Left forelimb (tissue), 1 donor: ENCODE measurements at regions not wholly inside any gene's neighbourhood (a gene's known extent, or its start where the extent isn't known, plus 50 kb on each side); places are given as distances from the start of the nearest gene placed in this dataset.
"Not testable (repeated sequence)": the region's sequence is repeated elsewhere in the genome, so short reads cannot be mapped to it uniquely, and the experiment has no call there.

ENCODE experiments used
- DNase-seq: peaks from one replicate; pipeline ENCODE4 v3.0.0-alpha.2; 2018; ENCODE audit warnings: low spot score

DNA sequence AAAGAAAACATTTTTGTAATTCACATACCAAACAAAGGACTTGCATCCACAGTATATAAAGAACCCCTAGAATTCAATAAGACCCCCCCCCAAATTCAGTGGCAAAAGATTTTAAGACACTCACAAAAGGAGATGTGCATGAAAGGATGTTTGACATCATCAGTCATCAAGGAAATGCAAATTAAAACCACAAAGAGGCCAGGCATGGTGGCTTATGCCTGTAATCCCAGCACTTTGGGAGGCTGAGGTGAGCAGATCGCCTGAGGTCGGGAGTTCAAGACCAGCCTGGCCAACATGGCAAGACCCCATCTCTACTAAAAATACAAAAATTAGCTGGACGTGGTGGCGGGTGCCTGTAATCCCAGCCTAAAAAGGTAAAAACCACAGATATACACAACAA, 61.3 kb downstream of the AIPL1 start:
- DNase-seq, result not testable (repeated sequence)

DNA sequence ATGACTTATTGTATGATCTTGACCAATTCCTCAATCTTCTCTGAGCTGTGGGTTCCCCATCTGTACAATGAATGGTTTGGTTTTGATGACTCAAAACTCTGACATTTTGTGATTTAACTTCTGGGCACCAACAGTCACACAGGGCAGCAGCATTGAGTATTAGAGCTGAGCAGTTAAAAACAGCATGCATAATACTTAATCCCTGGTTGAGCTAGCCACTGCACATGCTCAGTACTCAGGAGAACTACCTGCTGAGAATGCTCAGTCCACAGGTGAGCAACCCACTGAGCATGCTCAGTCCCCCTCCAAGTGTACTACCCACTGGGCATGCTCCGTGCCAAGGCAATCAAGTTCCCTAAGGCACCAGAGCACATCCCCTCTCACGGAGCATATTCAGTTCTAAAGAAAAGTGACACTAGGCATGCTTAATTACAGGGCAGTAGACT, 68.7 kb downstream of the AIPL1 start:
- DNase-seq, result no peak

DNA sequence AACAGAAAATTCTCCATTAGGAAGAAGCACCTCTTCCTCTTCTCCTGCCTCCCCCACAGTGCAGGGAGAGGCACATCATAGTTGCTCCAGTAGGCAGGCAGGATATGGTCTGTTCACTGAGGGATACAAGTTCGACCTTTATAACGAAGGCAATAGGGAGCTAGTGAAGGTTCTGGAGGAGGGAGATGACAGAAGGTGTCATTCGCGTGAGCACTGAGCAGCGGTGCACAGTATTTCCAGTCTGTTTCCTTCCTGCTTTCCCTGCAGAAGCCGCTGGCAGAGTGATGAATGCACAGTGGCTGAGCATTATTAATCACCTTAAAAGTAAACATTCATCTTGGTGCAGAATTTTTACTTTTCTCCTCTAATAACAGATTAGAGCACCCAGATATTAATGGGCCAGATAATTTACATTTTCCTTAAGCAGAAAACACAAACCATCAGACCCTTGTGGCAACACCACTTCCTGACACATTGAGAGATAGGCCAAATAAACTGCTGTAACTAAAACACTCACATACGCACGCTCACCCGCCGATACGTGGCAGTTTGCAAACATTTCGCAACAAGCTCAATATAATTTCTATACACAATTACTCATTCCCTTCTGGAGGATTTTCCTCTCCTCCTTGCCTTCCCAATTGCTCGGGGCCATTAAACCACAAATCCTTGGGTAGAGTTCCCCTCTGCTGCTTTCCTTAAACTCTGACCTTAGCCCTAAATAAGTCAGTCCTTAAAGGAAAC, 69.5 kb downstream of the AIPL1 start:
- no peak for DNase-seq

DNA sequence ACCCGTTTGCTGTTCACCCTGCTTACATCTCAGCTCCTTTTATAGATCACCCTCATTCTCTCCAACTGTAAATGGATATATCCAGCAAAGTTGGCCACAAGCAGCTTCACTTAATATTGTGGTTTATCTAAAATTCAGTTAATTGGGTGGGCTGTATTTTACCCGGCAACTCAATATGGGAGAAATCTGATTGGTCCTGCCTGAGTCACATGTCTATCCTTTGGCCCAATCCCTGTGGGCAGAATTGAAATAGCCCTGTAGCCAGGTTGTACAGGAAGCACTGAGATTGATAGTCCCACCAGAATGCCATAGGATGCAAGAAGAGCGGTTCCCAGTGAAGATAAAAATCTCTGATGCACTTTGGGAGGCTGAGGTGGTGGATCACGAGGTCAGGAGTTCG, 73.2 kb downstream of the AIPL1 start:
- no peak for DNase-seq

DNA sequence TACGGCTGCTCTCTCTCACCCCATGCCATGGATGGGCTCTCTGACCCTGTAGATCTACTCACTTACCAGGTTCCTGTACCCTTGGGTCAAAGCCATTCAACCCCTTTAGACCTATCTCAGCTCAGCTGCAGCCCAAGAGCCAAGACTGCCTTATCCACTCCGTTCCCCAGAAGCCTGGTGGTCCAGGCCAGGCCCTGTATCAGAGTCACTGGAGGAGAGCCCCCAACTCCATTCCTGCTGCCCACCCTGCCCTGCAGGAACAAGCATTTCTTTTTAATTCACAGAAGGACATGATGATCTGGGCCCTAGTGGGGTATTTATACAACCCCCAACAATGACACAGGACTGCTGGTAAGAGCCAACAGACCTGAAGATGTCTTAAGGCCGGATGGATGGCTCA, 76.8 kb downstream of the AIPL1 start:
- no peak for DNase-seq

DNA sequence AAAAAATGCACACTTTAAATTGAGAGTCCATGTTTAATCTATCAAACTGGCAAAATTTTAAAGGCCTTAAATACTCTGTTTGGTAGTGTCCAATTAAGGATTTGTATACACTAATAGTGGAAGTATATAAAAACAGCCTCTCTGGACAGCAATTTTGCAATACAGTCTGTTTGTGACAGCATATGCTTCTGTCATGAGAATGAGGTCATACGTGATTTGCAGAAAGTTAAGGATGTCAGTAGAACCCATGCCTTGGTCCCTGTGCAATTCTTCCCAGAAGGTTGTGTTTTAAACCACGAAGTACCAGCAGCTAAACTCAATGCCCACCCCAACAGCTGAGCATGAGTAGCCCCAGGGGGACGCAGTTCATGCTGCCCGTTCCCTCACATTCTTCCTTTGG, 78.4 kb downstream of the AIPL1 start:
- DNase-seq, result no peak

DNA sequence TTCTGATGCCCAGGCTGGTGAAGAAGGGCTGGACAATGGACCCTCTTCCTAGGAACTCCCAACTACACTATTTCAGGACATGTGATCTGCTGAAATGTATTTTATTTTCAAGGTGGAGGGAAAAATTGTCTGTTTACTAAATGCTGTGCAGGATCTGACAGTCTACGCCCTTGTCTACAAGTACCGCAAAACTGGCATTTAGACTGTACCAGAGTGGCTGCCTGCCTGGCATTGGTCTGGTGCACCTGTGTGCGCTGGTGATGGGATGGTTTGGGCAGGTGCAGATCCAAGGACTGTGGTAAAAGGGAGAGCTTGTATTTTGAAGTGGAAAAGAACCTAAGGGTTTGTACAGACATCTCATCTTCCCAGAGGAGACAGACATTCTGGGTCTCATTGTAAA, 79.7 kb downstream of the AIPL1 start:
- DNase-seq, result no peak

DNA sequence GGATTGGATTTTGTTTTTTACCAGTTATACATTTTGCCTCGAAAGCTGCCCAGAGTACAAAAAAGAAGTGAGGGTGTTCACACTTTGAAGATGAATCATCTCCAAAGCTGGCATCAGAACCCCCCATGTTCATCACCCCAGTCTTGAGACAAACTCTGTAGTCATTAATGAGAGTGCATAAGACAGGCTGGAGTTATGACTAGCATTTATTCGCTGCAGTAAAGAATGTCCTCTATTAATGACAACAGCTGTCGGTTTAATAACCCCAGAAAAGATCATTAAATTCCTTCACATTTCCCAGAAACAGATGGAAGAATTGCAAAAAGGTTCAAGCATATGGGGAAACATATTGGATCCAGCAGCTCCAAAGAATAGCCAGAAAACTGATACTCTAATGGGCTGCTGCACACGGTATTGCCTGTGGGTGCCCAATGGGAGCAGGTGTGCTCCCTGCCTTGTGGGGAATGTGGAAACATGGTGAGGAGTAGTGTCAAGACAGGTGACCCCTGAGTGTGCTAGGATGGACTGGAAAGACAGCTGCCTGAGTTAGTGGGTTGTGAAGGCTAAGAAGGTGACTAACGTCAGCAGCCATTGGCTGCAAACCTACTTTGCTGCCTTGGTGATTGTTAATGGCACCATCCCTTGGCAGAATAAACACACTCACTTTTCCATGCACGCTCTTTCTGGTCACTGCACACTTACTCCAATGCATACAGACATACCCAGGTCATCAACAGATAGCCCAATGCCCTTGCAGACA, 81.9 kb downstream of the AIPL1 start:
- DNase-seq, result no peak

DNA sequence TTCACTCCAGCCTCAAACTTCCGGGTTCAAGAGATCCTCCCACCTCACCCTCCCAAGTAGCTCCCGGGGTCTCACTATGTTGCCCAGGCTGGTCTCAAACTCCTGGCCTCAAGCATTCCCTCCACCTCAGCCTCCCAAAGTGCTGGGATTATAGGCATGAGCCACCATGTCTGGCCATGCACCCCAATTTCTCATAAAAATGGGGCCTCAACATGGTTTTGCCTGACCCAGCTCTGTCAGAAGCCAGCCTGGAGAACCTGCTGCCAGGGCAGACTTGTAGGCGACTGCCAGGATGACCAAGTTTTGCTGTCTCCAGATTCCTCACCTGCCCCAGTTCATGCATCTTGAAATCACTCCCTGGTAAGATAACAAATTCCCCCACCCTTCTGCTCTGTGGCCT, 82.9 kb downstream of the AIPL1 start:
- DNase-seq, result no peak

DNA sequence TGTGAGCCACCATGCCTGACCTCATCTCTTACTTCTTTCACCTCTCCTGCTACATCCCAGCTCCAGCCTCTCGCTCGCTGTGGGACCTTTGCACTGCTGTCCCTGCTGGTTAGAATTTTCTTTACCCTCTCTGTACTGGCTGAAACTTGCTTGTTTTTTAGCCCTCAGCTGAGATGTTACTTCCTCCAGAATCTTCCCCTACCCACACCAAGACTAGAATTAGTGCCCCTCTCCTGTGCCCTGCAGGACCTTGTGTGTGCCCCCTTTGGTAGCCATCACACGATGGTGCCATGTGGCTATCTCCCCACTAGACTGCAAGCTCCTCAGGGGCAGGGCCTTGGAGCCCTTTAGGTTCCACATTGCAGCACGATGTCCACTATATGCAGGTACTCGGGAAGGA, 84.1 kb downstream of the AIPL1 start:
- no peak for DNase-seq

DNA sequence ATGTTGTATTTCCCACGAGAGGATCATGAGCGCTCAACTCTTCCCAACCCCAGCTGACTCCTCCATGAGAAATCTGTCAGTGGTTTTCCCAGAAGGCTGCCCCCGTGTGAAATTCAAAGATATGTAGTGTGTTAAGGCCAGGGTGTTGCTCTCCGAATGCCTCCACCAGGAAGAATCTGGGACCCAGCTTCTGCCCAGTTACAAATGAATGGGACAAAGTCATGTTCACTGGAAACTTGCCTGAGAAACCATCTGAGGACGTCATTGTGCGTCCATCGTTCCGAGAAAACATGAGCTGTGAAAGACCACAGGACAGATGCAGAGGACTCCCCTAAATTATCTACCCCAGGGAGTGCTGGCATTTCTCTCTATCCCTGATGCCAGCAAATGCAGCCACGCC, 86.0 kb downstream of the AIPL1 start:
- no peak for DNase-seq

DNA sequence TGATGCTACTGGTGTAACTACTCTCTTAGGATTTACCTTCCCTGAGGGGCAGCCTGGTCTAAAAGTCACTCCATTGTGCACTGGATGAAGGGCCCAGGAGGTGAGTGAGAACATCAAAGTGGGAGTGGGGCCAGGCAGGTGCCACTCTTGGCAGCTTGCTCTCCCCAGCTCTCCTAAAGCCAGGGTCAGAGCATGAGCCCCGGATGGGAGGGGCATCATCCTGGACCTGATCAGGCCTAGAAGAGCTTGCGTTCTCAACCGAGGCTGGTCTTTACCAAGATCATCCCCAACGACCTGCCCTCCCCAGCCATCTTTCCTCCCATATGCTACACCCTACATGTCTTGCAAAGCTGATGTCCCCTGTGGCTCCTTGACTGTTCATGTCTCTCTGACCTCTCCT, 87.1 kb downstream of the AIPL1 start:
- DNase-seq, result no peak

DNA sequence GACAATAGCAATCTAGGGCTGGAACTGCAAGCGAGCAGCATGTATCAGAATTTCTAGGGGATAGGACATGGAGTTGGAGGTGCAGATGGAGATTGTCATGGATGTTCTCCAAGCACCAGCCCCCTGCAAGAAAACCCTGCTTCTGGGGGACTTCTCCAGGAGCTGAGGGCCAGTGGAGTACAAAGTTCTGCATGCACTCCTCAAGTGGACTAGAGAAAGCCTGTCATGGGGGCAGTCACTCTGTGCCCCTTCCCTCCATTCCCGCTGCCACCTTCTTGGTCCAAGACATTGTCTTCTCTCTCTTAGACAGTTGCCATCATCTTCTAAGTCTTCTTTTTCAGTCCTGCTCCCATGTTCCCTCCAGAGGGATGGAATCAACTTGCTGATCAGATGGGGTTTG, 87.9 kb downstream of the AIPL1 start:
- DNase-seq, result no peak

DNA sequence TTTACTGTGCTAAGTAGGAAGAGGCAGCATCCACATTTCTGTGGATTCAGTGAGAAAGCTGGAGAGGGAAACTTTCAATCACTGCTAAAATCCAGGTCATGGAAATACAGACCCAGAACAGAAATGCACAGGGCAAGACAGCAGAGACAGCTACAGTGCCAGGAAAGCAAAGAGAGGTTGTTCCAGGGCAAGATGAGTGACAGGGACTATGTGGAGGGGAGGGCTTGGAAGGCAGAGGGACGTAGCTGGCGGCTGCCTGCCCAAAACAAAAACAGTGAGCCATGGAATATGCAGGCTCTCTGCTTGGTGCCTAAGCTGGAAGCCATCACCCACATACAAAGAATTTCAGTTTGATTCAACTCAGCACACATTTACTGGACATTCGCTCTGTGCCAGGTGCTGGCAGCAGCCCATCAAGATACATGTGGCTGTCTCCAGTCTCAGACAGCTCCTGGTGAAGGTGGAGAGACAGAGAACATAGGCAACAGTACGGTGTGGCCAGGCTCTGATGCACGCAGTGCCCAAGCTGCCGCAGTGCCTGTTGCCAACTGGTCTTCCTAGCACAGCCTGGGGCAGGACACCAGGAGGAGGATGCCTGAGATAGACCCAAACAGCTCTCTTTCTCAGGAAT, 88.7 kb downstream of the AIPL1 start:
- DNase-seq, result no peak

DNA sequence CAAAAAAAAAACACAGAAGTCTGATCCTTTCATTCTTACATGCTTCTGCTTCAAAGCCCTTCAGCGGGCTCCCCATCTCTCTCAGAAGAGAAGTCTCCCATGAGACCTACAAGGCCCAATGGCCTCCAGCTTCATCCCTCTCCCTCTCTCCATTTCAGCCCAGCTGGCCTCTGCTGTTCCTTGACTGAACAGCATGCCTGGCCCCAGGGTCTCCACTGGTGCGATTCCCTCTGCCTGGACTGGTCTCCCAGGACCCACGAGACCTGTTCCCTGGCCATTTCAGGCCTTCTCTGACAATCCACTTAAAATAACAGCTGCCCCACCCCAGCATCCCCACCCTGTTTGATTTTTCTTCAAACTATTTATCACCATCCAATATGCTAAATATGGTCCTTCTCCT, 91.2 kb downstream of the AIPL1 start:
- DNase-seq, result no peak

DNA sequence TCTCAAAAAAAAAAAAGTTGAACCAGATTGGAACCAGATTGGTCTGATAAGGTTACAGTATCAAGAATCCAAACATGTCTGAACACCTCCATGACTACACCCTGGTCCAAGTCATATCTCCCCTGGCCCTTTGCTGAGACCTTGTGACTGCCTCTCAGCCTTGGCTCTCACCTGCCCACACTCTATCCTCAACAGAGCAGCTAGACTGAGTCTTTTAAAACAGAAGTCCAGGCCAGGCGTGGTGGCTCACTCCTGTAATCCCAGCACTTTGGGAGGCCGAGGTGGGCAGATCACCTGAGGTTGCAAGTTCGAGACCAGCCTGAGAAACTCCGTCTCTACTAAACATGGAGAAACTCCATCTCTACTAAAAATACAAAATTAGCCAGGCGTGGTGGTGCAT, 91.7 kb downstream of the AIPL1 start:
- no peak for DNase-seq

DNA sequence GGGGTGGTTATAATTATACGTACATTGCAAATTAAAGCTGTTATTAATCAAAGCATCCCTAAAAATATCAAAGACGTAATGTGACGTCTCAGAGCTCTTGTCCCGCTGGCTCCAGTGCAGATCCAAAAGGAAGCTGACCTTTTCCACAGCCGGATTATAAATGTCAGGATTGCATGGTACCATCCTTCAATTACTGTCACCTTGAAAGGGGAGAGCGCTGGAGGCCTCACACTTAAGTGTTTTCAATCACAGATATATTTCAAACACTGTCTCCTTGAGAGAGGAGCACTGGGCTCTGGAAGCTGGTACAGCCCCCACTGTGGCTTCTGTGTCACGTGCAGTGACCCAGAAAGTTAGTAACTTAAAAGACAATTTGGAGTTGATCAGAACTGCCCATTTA, 94.2 kb downstream of the AIPL1 start:
- no peak for DNase-seq

DNA sequence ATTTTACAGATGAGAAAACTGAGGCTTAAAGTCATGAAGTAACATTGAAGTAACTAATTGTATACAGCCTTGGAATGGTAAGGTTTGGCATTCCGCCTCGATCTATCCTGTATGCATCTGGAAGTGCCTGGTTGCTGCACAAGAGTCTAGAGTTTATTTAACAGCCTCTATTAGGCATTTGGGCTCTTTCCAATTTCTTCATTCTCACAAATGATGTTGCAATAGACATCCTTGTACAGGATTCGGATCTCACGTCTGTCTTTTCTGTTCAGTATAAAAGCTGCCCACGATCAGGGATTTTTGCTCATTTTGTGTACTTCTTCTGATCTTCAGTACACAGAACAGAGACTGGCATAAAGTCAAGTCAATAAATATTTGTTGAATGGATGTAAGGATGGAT, 100.5 kb downstream of the AIPL1 start:
- no peak for DNase-seq

DNA sequence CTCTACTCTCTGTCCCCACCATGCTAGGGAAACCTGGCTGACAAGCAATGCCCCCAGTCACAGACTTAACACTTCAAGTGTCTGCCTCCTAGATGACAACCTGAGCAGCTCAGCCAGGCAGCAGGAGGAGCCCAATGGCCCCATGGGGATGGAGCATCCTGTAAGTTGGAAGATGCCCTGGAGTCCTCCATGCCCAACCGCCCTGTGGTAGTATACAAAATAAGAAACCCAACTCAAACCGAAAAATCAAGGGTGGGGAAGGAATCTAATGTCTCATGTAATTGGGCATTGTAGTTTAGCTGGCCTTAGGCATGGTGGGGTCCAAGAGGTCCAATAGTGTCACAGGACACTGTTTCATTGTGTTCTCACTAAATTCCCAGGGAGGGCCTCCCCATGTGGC, 104.0 kb downstream of the AIPL1 start:
- DNase-seq, result no peak

DNA sequence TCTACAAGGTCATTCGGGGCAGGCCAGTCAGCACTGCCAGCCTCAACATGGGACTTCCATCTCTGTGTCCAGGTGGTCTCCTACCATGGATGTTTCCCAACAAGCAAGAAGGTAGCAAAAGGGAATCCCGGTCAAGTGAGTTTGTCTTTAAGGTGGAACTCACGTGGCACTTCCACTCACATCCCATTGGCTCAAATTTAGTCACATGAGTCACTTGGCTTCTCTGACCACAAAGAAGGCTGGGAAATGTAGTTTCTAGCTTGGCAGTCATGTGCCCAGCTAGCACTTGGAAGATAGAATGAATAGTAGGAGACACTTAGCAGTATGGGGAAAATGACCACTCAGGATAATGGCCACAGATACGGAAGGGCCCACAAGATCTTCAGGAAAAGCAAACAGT, 106.6 kb downstream of the AIPL1 start:
- DNase-seq, result no peak

DNA sequence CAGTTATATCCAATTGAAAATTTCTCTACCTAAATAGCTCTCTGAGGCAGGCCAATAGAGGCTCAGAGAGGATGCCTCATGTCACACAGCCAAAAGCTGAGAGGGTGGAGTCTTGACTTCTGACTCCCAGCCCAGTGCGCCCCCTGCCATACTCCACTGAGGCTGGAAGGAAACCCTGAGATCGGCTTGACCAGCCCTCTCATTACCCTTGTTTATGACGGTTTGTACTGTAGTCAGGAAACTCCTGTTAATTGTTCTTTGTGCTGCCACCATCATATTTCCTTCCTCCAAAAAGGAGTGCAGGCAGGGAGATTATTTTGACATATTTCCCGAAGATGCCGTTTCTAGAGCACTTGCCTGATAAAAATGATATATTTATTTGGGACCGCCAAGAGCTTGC, 107.9 kb downstream of the AIPL1 start:
- no peak for DNase-seq

DNA sequence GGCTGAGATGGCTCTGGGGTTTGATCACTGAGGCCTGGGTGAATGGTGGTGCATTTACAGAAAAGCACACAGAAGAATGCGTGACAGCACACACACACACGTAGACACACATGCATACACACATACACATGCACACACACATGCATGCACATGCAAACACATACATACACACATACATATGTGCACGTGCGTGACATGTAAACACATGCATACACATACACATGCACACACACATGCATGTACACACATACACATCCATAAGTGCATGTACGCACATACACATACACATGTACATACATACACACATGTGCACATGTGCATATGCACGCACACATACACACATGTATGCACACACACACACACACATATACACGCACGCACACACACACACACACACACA, 108.4 kb downstream of the AIPL1 start:
- DNase-seq, result no peak

DNA sequence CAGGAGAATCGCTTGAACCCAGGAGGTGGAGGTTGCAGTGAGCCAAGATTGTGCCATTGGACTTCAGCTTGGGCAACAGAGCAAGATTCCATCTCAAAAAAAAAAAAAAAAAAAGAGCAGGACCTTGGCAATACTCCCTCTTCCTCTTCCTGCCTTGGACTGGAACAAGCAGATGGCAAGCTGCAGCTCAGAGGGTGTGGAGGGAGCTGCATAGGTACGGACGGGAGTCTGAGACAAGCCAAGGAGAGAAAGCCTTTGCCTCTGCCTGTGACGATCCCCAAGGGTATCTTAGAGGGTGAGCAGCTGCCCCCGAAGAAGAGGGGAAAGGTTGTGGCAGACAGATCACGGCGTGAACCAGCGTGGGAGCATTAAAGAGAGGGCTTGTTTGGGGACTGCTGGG, 109.2 kb downstream of the AIPL1 start:
- DNase-seq, result no peak
